GM21825 (cell line): ENCODE measurements at regions not wholly inside any gene's neighbourhood (a gene's known extent, or its start where the extent isn't known, plus 50 kb on each side); places are given as distances from the start of the nearest gene placed in this dataset.
A peak's percentile ranks its signal among the peaks of the same experiment; 100 is the strongest.
"Not testable (repeated sequence)": the region's sequence is repeated elsewhere in the genome, so short reads cannot be mapped to it uniquely, and the experiment has no call there.

ENCODE experiments used
- ATAC-seq: cut with Tn5 transposase; IDR thresholded peaks from one replicate; pipeline ENCODE4 v1.9.1; 2021; ENCODE audit warnings: mild to moderate bottlenecking, moderate library complexity; ENCODE audit not compliant: unreplicated experiment

GRCh38 chr12:131445795-131446194 is 265.1 kb upstream of the SFSWAP start:
- ATAC-seq, result no peak

GRCh38 chr12:131447636-131448035 is 263.3 kb upstream of the SFSWAP start:
- ATAC-seq, result not testable (repeated sequence)

- ATAC-seq, result no peak
Measured at GRCh38 chr12:131448254-131448795, 262.6 kb upstream of the SFSWAP start.

GRCh38 chr12:131449027-131449426 is 261.9 kb upstream of the SFSWAP start:
- no peak for ATAC-seq

- no peak for ATAC-seq
Measured at GRCh38 chr12:131452444-131452860, 258.4 kb upstream of the SFSWAP start.

- ATAC-seq, result peak; percentile 94
Measured at GRCh38 chr12:131454418-131455217, 256.3 kb upstream of the SFSWAP start.

GRCh38 chr12:131455218-131455506 is 255.7 kb upstream of the SFSWAP start:
- ATAC-seq, result no peak

- ATAC-seq, result no peak
Measured at GRCh38 chr12:131455581-131456110, 255.2 kb upstream of the SFSWAP start.

GRCh38 chr12:131456301-131457027 is 254.4 kb upstream of the SFSWAP start:
- ATAC-seq, result no peak

GRCh38 chr12:131457028-131457310 is 253.9 kb upstream of the SFSWAP start:
- ATAC-seq, result no peak

- ATAC-seq, result no peak
Measured at GRCh38 chr12:131457331-131458047, 253.4 kb upstream of the SFSWAP start.

GRCh38 chr12:131458048-131458374 is 252.9 kb upstream of the SFSWAP start:
- ATAC-seq, result no peak

GRCh38 chr12:131458931-131459772 is 251.7 kb upstream of the SFSWAP start:
- no peak for ATAC-seq

GRCh38 chr12:131459773-131460365 is 251.0 kb upstream of the SFSWAP start:
- ATAC-seq, result no peak

- no peak for ATAC-seq
Measured at GRCh38 chr12:131460520-131460919, 250.4 kb upstream of the SFSWAP start.

- ATAC-seq, result no peak
Measured at GRCh38 chr12:131461096-131461495, 249.8 kb upstream of the SFSWAP start.

- no peak for ATAC-seq
Measured at GRCh38 chr12:131463174-131463573, 247.7 kb upstream of the SFSWAP start.

GRCh38 chr12:131464081-131464480 is 246.8 kb upstream of the SFSWAP start:
- ATAC-seq, result no peak

GRCh38 chr12:131466306-131466705 is 244.6 kb upstream of the SFSWAP start:
- ATAC-seq, result no peak

GRCh38 chr12:131466932-131467331 is 244.0 kb upstream of the SFSWAP start:
- ATAC-seq, result no peak
